IPS DF 6.9 (cell line): ENCODE measurements at regions not wholly inside any gene's neighbourhood (a gene's known extent, or its start where the extent isn't known, plus 50 kb on each side); places are given as distances from the start of the nearest gene placed in this dataset.
"Not testable (repeated sequence)": the region's sequence is repeated elsewhere in the genome, so short reads cannot be mapped to it uniquely, and the experiment has no call there.

ENCODE experiments used
- DNase-seq: peaks from one replicate; pipeline ENCODE4 v3.0.0-alpha.2; 2013; ENCODE audit warnings: low read depth, low spot score
- H3K27ac ChIP-seq: one replicate; pipeline ENCODE4 v1.5.1; 2013; ENCODE audit warnings: low read length, control low read depth
- H3K27me3 ChIP-seq: 2 replicates; pipeline ENCODE4 v1.6.1; 2013; ENCODE audit warnings: mild to moderate bottlenecking, low read length; ENCODE audit not compliant: control insufficient read depth, insufficient read depth
- H3K36me3 ChIP-seq: 2 replicates; pipeline ENCODE4 v1.6.1; 2013; ENCODE audit warnings: low read length; ENCODE audit not compliant: control insufficient read depth, insufficient read depth
- H3K4me1 ChIP-seq: 2 replicates; pipeline ENCODE4 v1.6.1; 2013; ENCODE audit warnings: low read length; ENCODE audit not compliant: control insufficient read depth, insufficient read depth
- H3K4me3 ChIP-seq: 2 replicates; pipeline ENCODE4 v1.5.1; 2013; ENCODE audit warnings: mild to moderate bottlenecking, low read length
- H3K9me3 ChIP-seq: 2 replicates; pipeline ENCODE4 v1.6.1; 2013; ENCODE audit warnings: low read length, inconsistent platforms; ENCODE audit not compliant: control insufficient read depth, insufficient read depth
- WGBS: extraction: QIAGEN DNeasy Blood & Tissue Kit; methylation state at CpG from one replicate; pipeline ENCODE4 v1.1.7; 2013; ENCODE audit warnings: mixed read lengths, missing lambda C conversion rate; ENCODE audit not compliant: insufficient read length, insufficient coverage; 5-methylcytosine and 5-hydroxymethylcytosine counted together

GRCh38 chr14:43595096-43595772 is 911.8 kb downstream of the FSCB start:
- no peak for DNase-seq
- Histone ChIP-seq H3K4me1 (no peaks in the 10 kb centered on the region), H3K36me3 (no peaks in the 10 kb centered on the region), H3K9me3 (no peaks in the 10 kb centered on the region), H3K4me3 (no peak overlapping the region), H3K27me3 (no peaks in the 10 kb centered on the region), H3K27ac (no peak overlapping the region)
- no CpG with 5 or more reads among the region's 2 CpGs for WGBS

GRCh38 chr14:43591776-43592175 is 915.3 kb downstream of the FSCB start:
- Histone ChIP-seq H3K27me3 (no peaks in the 10 kb centered on the region), H3K27ac (no peak overlapping the region), H3K9me3 (no peaks in the 10 kb centered on the region), H3K36me3 (no peaks in the 10 kb centered on the region), H3K4me3 (no peak overlapping the region), H3K4me1 (no peaks in the 10 kb centered on the region)
- no peak for DNase-seq
- WGBS = no CpG with 5 or more reads among the region's 3 CpGs

- no peak overlapping the region for H3K27ac ChIP-seq
- no peaks in the 10 kb centered on the region for H3K36me3 ChIP-seq
- no CpG with 5 or more reads among the region's 3 CpGs for WGBS
- H3K27me3 ChIP-seq = no peaks in the 10 kb centered on the region
- H3K4me1 ChIP-seq = no peaks in the 10 kb centered on the region
- DNase-seq = no peak
- H3K9me3 ChIP-seq = no peaks in the 10 kb centered on the region
- no peak overlapping the region for H3K4me3 ChIP-seq
These were observed 919.9 kb downstream of the FSCB start for GRCh38 chr14:43587183-43587582.

GRCh38 chr14:43579671-43580070 is 927.4 kb downstream of the FSCB start:
- no peak for DNase-seq
- H3K36me3 ChIP-seq = no peaks in the 10 kb centered on the region
- no peak overlapping the region for H3K4me3 ChIP-seq
- H3K9me3 ChIP-seq = no peaks in the 10 kb centered on the region; the same call in 1 of the 2 replicates
- no peaks in the 10 kb centered on the region for H3K4me1 ChIP-seq
- no peak overlapping the region for H3K27ac ChIP-seq
- H3K27me3 ChIP-seq = no peaks in the 10 kb centered on the region
- WGBS = no CpG with 5 or more reads among the region's 2 CpGs

- Histone ChIP-seq H3K9me3 (no peaks in the 10 kb centered on the region), H3K36me3 (no peaks in the 10 kb centered on the region), H3K27me3 (no peaks in the 10 kb centered on the region), H3K4me1 (no peaks in the 10 kb centered on the region), H3K27ac (no peak overlapping the region), H3K4me3 (no peak overlapping the region)
- no peak for DNase-seq
- no CpG with 5 or more reads among the region's 1 CpG for WGBS
These were observed 939.1 kb downstream of the FSCB start for GRCh38 chr14:43568022-43568421.

GRCh38 chr14:43548368-43548767 is 958.7 kb downstream of the FSCB start:
- Histone ChIP-seq H3K36me3 (no peaks in the 10 kb centered on the region), H3K4me1 (no peaks in the 10 kb centered on the region), H3K27ac (no peak overlapping the region), H3K9me3 (no peaks in the 10 kb centered on the region), H3K27me3 (no peaks in the 10 kb centered on the region), H3K4me3 (no peak overlapping the region)
- WGBS = no CpG with 5 or more reads among the region's 1 CpG
- DNase-seq = no peak

- DNase-seq, H3K27ac ChIP-seq: not testable (repeated sequence)
These were observed 959.5 kb downstream of the FSCB start for GRCh38 chr14:43547596-43547995.

GRCh38 chr14:43541356-43541755 is 965.7 kb downstream of the FSCB start:
- Histone ChIP-seq H3K4me3 (no peak overlapping the region), H3K27ac (no peak overlapping the region), H3K36me3 (no peaks in the 10 kb centered on the region), H3K9me3 (no peaks in the 10 kb centered on the region), H3K27me3 (no peaks in the 10 kb centered on the region), H3K4me1 (no peaks in the 10 kb centered on the region)
- DNase-seq = no peak
- no CpG with 5 or more reads among the region's 11 CpGs for WGBS

More at GRCh38 chr14:43547596-43547995, 959.5 kb downstream of the FSCB start:
- H3K9me3 ChIP-seq, H3K4me1 ChIP-seq, H3K36me3 ChIP-seq, H3K4me3 ChIP-seq, H3K27me3 ChIP-seq: not testable (repeated sequence)
- WGBS = no CpG with 5 or more reads among the region's 2 CpGs

GRCh38 chr14:43540948-43541347 is 966.1 kb downstream of the FSCB start:
- Histone ChIP-seq H3K36me3 (no peaks in the 10 kb centered on the region), H3K4me3 (no peak overlapping the region), H3K27me3 (no peaks in the 10 kb centered on the region), H3K4me1 (no peaks in the 10 kb centered on the region), H3K9me3 (no peaks in the 10 kb centered on the region), H3K27ac (no peak overlapping the region)
- no CpG with 5 or more reads among the region's 13 CpGs for WGBS
- DNase-seq = peak; percentile 11

- no peak overlapping the region for H3K27ac ChIP-seq
- DNase-seq = peak; percentile 7
- H3K9me3 ChIP-seq = no peaks in the 10 kb centered on the region
- WGBS = no CpG with 5 or more reads among the region's 6 CpGs
- no peaks in the 10 kb centered on the region for H3K27me3 ChIP-seq
- H3K4me3 ChIP-seq = no peak overlapping the region
- H3K36me3 ChIP-seq = no peaks in the 10 kb centered on the region
- H3K4me1 ChIP-seq = no peaks in the 10 kb centered on the region
These were observed 967.9 kb downstream of the FSCB start for GRCh38 chr14:43539210-43539609.

GRCh38 chr14:43535231-43535838 is 971.7 kb downstream of the FSCB start:
- Histone ChIP-seq H3K27ac (no peak overlapping the region), H3K27me3 (no peaks in the 10 kb centered on the region), H3K9me3 (no peaks in the 10 kb centered on the region), H3K4me1 (no peaks in the 10 kb centered on the region), H3K4me3 (no peak overlapping the region), H3K36me3 (no peaks in the 10 kb centered on the region; the same call in 1 of the 2 replicates)
- no CpG with 5 or more reads among the region's 18 CpGs for WGBS
- no peak for DNase-seq
